ENCODE measurements at regions not wholly inside any gene's neighbourhood (a gene's known extent, or its start where the extent isn't known, plus 50 kb on each side); places are given as distances from the start of the nearest gene placed in this dataset.

- WGBS (ENCODE audit: insufficient coverage, low coverage, low lambda C conversion rate, missing lambda C conversion rate): 77% methylated on average over 7 of the region's 7 CpGs
- no peak overlapping the region for H3K27ac ChIP-seq
- no peaks in the 10 kb centered on the region for H3K9me3 ChIP-seq
- intact Hi-C loops (cut with DNase I): no loop called here
- H3K4me1 ChIP-seq: no peaks in the 10 kb centered on the region
- no peak for TF ChIP-seq POLR2A (IDR thresholded peaks at IDR 0.05)
- TF ChIP-seq CTCF (IDR thresholded peaks at IDR 0.05): no peak
- ATAC-seq (no peak), DNase-seq (no peak)
- H3K36me3 ChIP-seq: no peaks in the 10 kb centered on the region
- no peaks in the 10 kb centered on the region for H3K27me3 ChIP-seq
- H3K4me3 ChIP-seq: no peak overlapping the region
Observed at GRCh38 chr7:136050462-136050847, 73.3 kb upstream of the MTPN start.

GRCh38 chr7:136049818-136050461 is 72.8 kb upstream of the MTPN start:
- Histone ChIP-seq H3K9me3 (no peaks in the 10 kb centered on the region), H3K4me3 (no peak overlapping the region), H3K4me1 (no peaks in the 10 kb centered on the region), H3K36me3 (no peaks in the 10 kb centered on the region), H3K27ac (no peak overlapping the region), H3K27me3 (no peaks in the 10 kb centered on the region)
- TF ChIP-seq POLR2A (IDR thresholded peaks at IDR 0.05) (no peak), CTCF (IDR thresholded peaks at IDR 0.05) (no peak)
- DNase-seq (no peak), ATAC-seq (no peak)
- intact Hi-C loops (cut with DNase I): no loop called here
- 43% methylated on average over 6 of the region's 6 CpGs for WGBS (ENCODE audit: insufficient coverage, low coverage, low lambda C conversion rate, missing lambda C conversion rate)

GRCh38 chr7:136049117-136049516 is 72.0 kb upstream of the MTPN start:
- TF ChIP-seq POLR2A (IDR thresholded peaks at IDR 0.05) (no peak), CTCF (IDR thresholded peaks at IDR 0.05) (no peak)
- H3K27ac ChIP-seq: no peak overlapping the region
- WGBS (ENCODE audit: insufficient coverage, low coverage, low lambda C conversion rate, missing lambda C conversion rate): 47% methylated on average over 5 of the region's 7 CpGs
- H3K4me3 ChIP-seq: no peak overlapping the region
- H3K4me1 ChIP-seq: no peaks in the 10 kb centered on the region
- DNase-seq (no peak), ATAC-seq (no peak)
- H3K27me3 ChIP-seq: no peaks in the 10 kb centered on the region
- intact Hi-C loops (cut with DNase I): no loop called here
- H3K9me3 ChIP-seq: no peaks in the 10 kb centered on the region
- no peaks in the 10 kb centered on the region for H3K36me3 ChIP-seq

- no peaks in the 10 kb centered on the region for H3K9me3 ChIP-seq
- WGBS (ENCODE audit: insufficient coverage, low coverage, low lambda C conversion rate, missing lambda C conversion rate): 27% methylated on average over 2 of the region's 2 CpGs
- DNase-seq (no peak), ATAC-seq (no peak)
- H3K27me3 ChIP-seq: no peaks in the 10 kb centered on the region
- H3K4me3 ChIP-seq: no peak overlapping the region
- intact Hi-C loops (cut with DNase I): no loop called here
- H3K27ac ChIP-seq: no peak overlapping the region
- TF ChIP-seq CTCF (IDR thresholded peaks at IDR 0.05): no peak
- TF ChIP-seq POLR2A (IDR thresholded peaks at IDR 0.05): no peak
- H3K4me1 ChIP-seq: no peaks in the 10 kb centered on the region
- no peaks in the 10 kb centered on the region for H3K36me3 ChIP-seq
Observed at GRCh38 chr7:136046548-136046947, 69.4 kb upstream of the MTPN start.

GRCh38 chr7:136045992-136046391 is 68.8 kb upstream of the MTPN start:
- Histone ChIP-seq H3K9me3 (no peaks in the 10 kb centered on the region), H3K36me3 (no peaks in the 10 kb centered on the region), H3K27me3 (no peaks in the 10 kb centered on the region), H3K4me3 (no peak overlapping the region), H3K4me1 (no peaks in the 10 kb centered on the region), H3K27ac (no peak overlapping the region)
- intact Hi-C loops (cut with DNase I): no loop called here
- no peak for DNase-seq
- WGBS (ENCODE audit: insufficient coverage, low coverage, low lambda C conversion rate, missing lambda C conversion rate): 17% methylated on average over 1 of the region's 1 CpG
- TF ChIP-seq POLR2A (IDR thresholded peaks at IDR 0.05) (no peak), CTCF (IDR thresholded peaks at IDR 0.05) (no peak)
- ATAC-seq: peak in 2 of 4 donors; percentile 32 to 59
